ENCODE measurements at regions not wholly inside any gene's neighbourhood (a gene's known extent, or its start where the extent isn't known, plus 50 kb on each side); places are given as distances from the start of the nearest gene placed in this dataset.
"Not testable (repeated sequence)": the region's sequence is repeated elsewhere in the genome, so short reads cannot be mapped to it uniquely, and the experiment has no call there.

- no peak for TF ChIP-seq CTCF (conservative IDR thresholded peaks at IDR 0.05; ENCODE audit: low read depth, low read length)
- no peak overlapping the region for H3K4me3 ChIP-seq (ENCODE audit: low read depth, low read length)
- no peak for DNase-seq (ENCODE audit: low read depth)
Measured at GRCh38 chr2:180553094-180553715, 427.2 kb upstream of the UBE2E3 start.

DNA sequence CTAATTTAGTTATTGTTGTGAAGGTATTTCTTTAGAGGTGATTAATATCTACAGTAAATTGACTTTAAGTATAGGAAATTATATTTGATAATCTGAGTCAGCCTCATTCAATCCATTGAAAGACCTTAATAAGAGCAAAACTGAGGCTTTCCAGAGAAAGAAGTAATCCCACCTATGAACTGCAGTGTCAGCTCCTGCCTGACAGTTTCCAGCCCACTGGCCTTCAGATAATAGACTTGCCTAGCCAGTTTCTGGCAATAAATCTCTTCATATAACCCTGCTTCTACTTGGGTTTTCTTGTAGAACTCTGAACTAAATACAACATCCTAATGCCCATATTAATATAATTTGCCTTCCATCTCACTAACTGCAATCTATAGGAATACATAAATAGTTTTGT, 437.9 kb upstream of the UBE2E3 start:
- TF ChIP-seq CTCF (conservative IDR thresholded peaks at IDR 0.05; ENCODE audit: low read depth, low read length): no peak
- no peak for DNase-seq (ENCODE audit: low read depth)
- H3K4me3 ChIP-seq (ENCODE audit: low read depth, low read length): no peak overlapping the region

GRCh38 chr2:180540761-180541160, 439.6 kb upstream of the UBE2E3 start:
- TF ChIP-seq CTCF (conservative IDR thresholded peaks at IDR 0.05; ENCODE audit: low read depth, low read length): no peak
- DNase-seq (ENCODE audit: low read depth): no peak
- H3K4me3 ChIP-seq (ENCODE audit: low read depth, low read length): no peak overlapping the region

- no peak overlapping the region for H3K4me3 ChIP-seq (ENCODE audit: low read depth, low read length)
- DNase-seq (ENCODE audit: low read depth): no peak
- TF ChIP-seq CTCF (conservative IDR thresholded peaks at IDR 0.05; ENCODE audit: low read depth, low read length): no peak
Measured at GRCh38 chr2:180539541-180539940, 440.9 kb upstream of the UBE2E3 start.

DNA sequence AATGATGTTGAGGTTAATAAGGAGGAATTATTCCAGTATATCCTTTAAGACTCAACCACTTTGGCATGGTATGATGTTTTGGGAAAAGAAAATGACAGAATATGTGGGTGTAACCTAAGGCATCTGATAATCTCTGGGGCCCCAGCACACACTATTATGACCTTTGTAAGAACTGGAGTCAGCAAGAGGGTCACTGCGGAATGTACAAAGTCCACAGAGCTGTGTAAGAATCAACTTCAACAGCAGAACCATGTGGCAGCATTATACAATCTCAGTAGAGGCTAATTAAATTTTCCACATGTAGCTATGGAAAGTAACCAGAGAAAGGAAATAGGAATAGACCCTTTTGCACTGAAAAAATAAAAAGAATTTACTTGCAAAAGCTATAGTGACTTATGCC, 445.1 kb upstream of the UBE2E3 start:
- TF ChIP-seq CTCF (conservative IDR thresholded peaks at IDR 0.05; ENCODE audit: low read depth, low read length): no peak
- H3K4me3 ChIP-seq (ENCODE audit: low read depth, low read length): no peak overlapping the region
- no peak for DNase-seq (ENCODE audit: low read depth)

GRCh38 chr2:180531787-180532186, 448.6 kb upstream of the UBE2E3 start:
- H3K4me3 ChIP-seq (ENCODE audit: low read depth, low read length); DNase-seq (ENCODE audit: low read depth): not testable (repeated sequence)

- no peak overlapping the region for H3K4me3 ChIP-seq (ENCODE audit: low read depth, low read length)
- no peak for TF ChIP-seq CTCF (conservative IDR thresholded peaks at IDR 0.05; ENCODE audit: low read depth, low read length)
- no peak for DNase-seq (ENCODE audit: low read depth)
Measured at GRCh38 chr2:180524499-180524898, 455.9 kb upstream of the UBE2E3 start.
